ENCODE measurements at regions not wholly inside any gene's neighbourhood (a gene's known extent, or its start where the extent isn't known, plus 50 kb on each side); places are given as distances from the start of the nearest gene placed in this dataset.
"Not testable (repeated sequence)": the region's sequence is repeated elsewhere in the genome, so short reads cannot be mapped to it uniquely, and the experiment has no call there.

- no peak for DNase-seq (ENCODE audit: low read depth)
These were observed 659.1 kb downstream of the TDRD15 start for GRCh38 chr2:21782866-21783265.

GRCh38 chr2:21787941-21788340 lies 664.2 kb downstream of the TDRD15 start:
- no peak for DNase-seq (ENCODE audit: low read depth)

GRCh38 chr2:21790311-21790710 lies 666.5 kb downstream of the TDRD15 start:
- DNase-seq (ENCODE audit: low read depth) = not testable (repeated sequence)

GRCh38 chr2:21792571-21792970 lies 668.8 kb downstream of the TDRD15 start:
- DNase-seq (ENCODE audit: low read depth) = no peak

GRCh38 chr2:21793461-21793860 lies 669.7 kb downstream of the TDRD15 start:
- no peak for DNase-seq (ENCODE audit: low read depth)

GRCh38 chr2:21794611-21795010 lies 670.8 kb downstream of the TDRD15 start:
- no peak for DNase-seq (ENCODE audit: low read depth)

GRCh38 chr2:21800356-21800755 lies 676.6 kb downstream of the TDRD15 start:
- DNase-seq (ENCODE audit: low read depth) = no peak

- no peak for DNase-seq (ENCODE audit: low read depth)
These were observed 679.8 kb downstream of the TDRD15 start for GRCh38 chr2:21803550-21803949.

- DNase-seq (ENCODE audit: low read depth) = no peak
These were observed 680.4 kb downstream of the TDRD15 start for GRCh38 chr2:21804151-21804550.

- no peak for DNase-seq (ENCODE audit: low read depth)
These were observed 687.8 kb downstream of the TDRD15 start for GRCh38 chr2:21811541-21811940.

- no peak for DNase-seq (ENCODE audit: low read depth)
These were observed 689.0 kb downstream of the TDRD15 start for GRCh38 chr2:21812766-21813165.

GRCh38 chr2:21814588-21815149 lies 690.9 kb downstream of the TDRD15 start:
- no peak for DNase-seq (ENCODE audit: low read depth)

GRCh38 chr2:21818212-21818795 lies 694.5 kb downstream of the TDRD15 start:
- no peak for DNase-seq (ENCODE audit: low read depth)

- DNase-seq (ENCODE audit: low read depth) = no peak
These were observed 695.7 kb downstream of the TDRD15 start for GRCh38 chr2:21819454-21819853.

GRCh38 chr2:21820271-21820670 lies 696.5 kb downstream of the TDRD15 start:
- DNase-seq (ENCODE audit: low read depth) = no peak

- no peak for DNase-seq (ENCODE audit: low read depth)
These were observed 698.0 kb downstream of the TDRD15 start for GRCh38 chr2:21821672-21822227.

GRCh38 chr2:21822505-21822904 lies 698.7 kb downstream of the TDRD15 start:
- no peak for DNase-seq (ENCODE audit: low read depth)

GRCh38 chr2:21833767-21834166 lies 710.0 kb downstream of the TDRD15 start:
- no peak for DNase-seq (ENCODE audit: low read depth)

- no peak for DNase-seq (ENCODE audit: low read depth)
These were observed 712.5 kb downstream of the TDRD15 start for GRCh38 chr2:21836261-21836660.

- DNase-seq (ENCODE audit: low read depth) = no peak
These were observed 713.0 kb downstream of the TDRD15 start for GRCh38 chr2:21836719-21837118.

- no peak for DNase-seq (ENCODE audit: low read depth)
These were observed 713.6 kb downstream of the TDRD15 start for GRCh38 chr2:21837168-21837960.

GRCh38 chr2:21841341-21841740 lies 717.6 kb downstream of the TDRD15 start:
- DNase-seq (ENCODE audit: low read depth) = no peak

- DNase-seq (ENCODE audit: low read depth) = not testable (repeated sequence)
These were observed 726.6 kb downstream of the TDRD15 start for GRCh38 chr2:21850367-21850766.
